ENCODE measurements at regions not wholly inside any gene's neighbourhood (a gene's known extent, or its start where the extent isn't known, plus 50 kb on each side); places are given as distances from the start of the nearest gene placed in this dataset.

DNA sequence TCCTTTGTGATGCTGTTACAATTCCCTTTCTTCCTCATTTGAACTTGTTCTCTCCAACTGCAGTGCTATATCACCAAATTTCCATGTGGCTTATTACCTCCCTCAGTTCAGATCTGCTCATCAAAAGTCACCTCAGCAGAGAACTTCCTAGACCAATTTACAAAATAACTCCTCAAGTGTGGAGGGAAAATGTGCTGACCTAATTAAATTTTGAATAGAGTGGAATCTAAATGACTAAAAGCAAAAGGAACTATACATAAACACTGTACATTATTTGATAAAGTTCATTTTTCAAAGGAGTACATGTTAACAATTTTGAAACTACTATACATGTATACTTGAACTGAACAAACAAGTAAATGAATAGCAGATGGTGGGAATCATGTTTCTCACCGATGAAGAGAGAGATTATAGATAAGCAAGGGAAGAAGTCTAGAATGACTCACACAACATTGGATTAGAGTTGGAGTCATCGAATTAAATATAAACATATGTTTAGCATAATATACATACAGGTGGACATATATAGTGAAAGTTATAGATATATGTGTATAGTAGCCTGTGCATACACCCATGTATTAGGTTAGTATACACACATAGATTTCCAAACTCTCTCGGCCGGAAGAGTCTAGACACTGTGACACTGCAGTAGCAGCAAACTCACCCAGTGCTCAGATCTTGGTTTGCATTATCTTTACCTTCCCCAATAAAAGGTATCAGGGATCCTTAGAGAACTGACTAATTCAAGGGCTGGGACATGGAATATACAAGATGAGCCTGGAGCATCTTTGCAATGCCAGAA lies 318.7 kb downstream of the PCDH18 start:
- H3K4me1 Mint-ChIP-seq = no peaks in the 10 kb centered on the region
- peaks cover 11% of the 10 kb centered on the region for H3K9me3 Mint-ChIP-seq
- H3K27ac Mint-ChIP-seq = no peak overlapping the region
- DNase-seq (ENCODE audit: low spot score in 2 of 2) (no peak), ATAC-seq (no peak)
- no peak overlapping the region for H3K4me3 Mint-ChIP-seq
- no peaks in the 10 kb centered on the region for H3K36me3 Mint-ChIP-seq

DNA sequence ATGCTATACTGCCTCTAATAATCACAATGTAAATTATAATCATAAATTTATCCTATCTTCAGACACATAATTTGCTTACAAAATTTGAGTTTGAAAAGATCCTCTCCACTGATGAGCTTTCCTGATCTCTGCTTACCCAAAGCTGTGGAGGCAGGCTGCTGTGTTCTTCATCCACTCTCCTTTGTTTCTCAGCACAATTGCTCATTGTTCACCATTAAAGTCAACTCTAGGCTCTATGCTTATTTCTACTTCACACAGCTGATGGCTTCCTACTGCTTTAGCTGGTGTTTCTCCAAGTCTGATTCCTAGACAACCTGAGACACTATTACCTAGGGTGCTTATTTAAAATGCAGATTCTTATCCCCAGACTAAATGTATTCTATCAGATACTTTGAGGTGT lies 319.7 kb downstream of the PCDH18 start:
- Mint-ChIP-seq H3K36me3 (no peaks in the 10 kb centered on the region), H3K4me1 (no peaks in the 10 kb centered on the region), H3K27ac (no peak overlapping the region), H3K4me3 (no peak overlapping the region), H3K9me3 (peaks cover 10% of the 10 kb centered on the region)
- no peak for ATAC-seq
- DNase-seq (ENCODE audit: low spot score in 2 of 2) = no peak

DNA sequence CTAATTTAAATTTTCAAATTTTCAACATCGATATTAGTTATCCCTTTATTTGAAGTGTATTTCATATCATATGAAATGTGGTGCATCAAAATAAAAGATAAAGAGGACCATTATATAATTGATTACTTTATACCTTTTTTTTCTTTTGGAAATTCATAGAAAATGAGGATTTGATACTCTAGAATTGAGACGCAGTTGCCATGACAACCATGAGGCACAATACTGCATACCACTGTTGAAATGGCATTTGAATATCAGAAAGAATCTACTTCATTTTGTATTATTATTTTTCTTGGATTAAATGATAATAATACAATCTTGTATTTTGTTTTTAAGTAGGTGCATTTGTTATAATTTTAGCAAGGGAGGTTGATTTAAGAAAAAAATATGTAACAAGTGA lies 323.1 kb downstream of the PCDH18 start:
- Mint-ChIP-seq H3K9me3 (peaks cover 7% of the 10 kb centered on the region), H3K27ac (no peak overlapping the region), H3K4me3 (no peak overlapping the region), H3K36me3 (no peaks in the 10 kb centered on the region), H3K4me1 (no peaks in the 10 kb centered on the region)
- ATAC-seq (no peak), DNase-seq (ENCODE audit: low spot score in 2 of 2) (no peak)

DNA sequence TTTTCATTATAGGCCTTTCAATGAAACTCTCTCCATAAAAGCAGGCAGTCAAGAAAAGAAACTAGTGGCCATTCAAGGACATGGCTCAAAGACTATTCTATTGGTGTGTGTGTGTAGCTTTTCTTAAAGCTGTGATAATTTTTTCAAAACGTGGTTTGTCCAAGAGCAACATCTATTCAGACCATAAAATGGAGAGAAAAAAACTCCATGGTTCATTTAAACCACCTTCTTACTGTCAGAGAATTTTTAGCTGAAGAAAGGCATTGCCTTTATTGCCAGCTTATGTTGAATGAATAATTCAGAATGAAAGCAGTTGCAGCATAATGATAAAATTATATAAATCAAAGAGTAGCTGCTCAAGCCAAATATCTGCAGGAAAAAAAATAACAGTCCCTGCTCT lies 325.5 kb downstream of the PCDH18 start:
- no peak overlapping the region for H3K27ac Mint-ChIP-seq
- DNase-seq (ENCODE audit: low spot score in 2 of 2) (no peak), ATAC-seq (no peak)
- H3K4me3 Mint-ChIP-seq = no peak overlapping the region
- no peaks in the 10 kb centered on the region for H3K4me1 Mint-ChIP-seq
- H3K36me3 Mint-ChIP-seq = no peaks in the 10 kb centered on the region
- no peaks in the 10 kb centered on the region for H3K9me3 Mint-ChIP-seq

DNA sequence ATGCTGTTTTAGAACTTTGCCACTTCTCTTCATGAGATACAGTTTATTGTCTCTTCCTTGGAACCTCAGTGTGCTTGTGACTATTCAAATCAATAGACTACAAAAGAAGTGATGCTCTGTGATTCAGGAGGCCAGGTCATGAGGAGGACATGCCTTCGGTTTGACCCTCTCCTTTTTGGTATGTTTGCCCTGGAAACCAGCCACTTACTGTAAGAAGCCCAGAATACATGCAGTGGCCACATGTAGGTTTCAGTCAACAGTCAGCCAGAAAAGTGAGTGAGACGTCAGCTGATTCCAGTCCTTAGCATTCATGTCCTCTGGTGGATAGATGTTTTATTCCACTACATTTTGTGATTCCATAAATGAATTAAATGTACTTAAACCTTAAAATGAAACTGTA lies 328.7 kb downstream of the PCDH18 start:
- no peaks in the 10 kb centered on the region for H3K4me1 Mint-ChIP-seq
- H3K4me3 Mint-ChIP-seq = no peak overlapping the region
- H3K36me3 Mint-ChIP-seq = no peaks in the 10 kb centered on the region
- DNase-seq (ENCODE audit: low spot score in 2 of 2) (no peak), ATAC-seq (no peak)
- no peak overlapping the region for H3K27ac Mint-ChIP-seq
- peaks cover under 1% of the 10 kb centered on the region for H3K9me3 Mint-ChIP-seq

DNA sequence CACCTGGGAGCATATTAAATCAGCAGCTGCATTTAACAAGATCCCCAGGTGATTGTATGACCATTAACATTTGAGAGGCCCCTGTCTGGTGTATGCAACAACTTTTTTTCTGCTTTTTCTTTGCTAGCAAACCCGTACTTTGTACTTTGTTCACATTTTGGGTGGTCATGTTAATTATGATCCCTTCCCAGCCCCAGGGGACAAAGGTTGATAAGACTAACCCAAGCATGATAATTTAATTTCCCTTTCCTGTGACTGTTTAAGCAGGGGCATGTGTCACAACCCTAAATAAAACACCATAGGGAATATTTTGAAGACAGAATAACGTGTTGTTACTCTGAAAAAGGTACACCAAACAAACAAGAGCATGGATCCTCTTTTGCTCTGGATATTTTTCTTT lies 332.0 kb downstream of the PCDH18 start:
- Mint-ChIP-seq H3K4me1 (no peaks in the 10 kb centered on the region), H3K27ac (no peak overlapping the region), H3K36me3 (no peaks in the 10 kb centered on the region), H3K4me3 (no peak overlapping the region), H3K9me3 (peaks cover 4% of the 10 kb centered on the region)
- DNase-seq (ENCODE audit: low spot score in 2 of 2) (no peak), ATAC-seq (no peak)

DNA sequence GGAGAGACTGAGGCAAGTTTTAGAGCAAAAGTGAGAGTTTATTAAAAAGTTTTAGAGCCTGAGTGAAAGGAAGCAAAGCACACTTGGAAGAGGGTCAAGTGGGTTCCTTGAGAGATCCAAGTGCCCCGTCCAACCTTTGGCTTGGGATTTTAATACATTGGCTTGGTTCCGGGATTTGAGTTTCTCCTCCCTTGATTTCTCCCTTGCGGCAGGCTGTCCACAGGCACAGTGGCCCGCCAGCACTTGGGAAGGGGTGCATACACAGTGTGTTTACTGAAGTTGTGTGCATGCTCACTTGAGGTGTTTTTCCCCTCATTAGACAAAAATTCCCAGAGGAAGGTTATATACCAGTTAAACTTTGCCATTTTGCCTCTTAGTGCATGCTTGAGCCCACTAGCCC lies 333.5 kb downstream of the PCDH18 start:
- Mint-ChIP-seq H3K4me3 (no peak overlapping the region), H3K36me3 (no peaks in the 10 kb centered on the region), H3K27ac (no peak overlapping the region), H3K4me1 (no peaks in the 10 kb centered on the region), H3K9me3 (peaks cover 4% of the 10 kb centered on the region)
- DNase-seq (ENCODE audit: low spot score in 2 of 2) (no peak), ATAC-seq (no peak)

DNA sequence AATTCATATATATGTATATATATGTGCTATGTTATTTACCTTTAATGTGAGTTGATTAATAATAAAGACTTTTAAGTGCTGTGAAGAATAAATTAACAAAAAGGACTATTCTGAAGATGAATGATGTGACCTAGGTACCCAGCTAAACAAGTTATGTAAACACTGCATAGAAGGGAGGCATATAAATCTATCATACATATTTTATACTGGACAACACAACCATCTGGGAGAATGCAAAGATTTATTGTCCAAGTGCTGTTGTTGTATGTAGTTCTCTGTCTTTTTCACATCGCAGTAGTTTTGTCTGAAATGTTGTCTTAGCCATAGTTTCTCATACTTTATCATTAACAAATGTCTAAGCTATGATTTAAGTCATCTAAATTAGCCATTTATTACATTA lies 337.6 kb downstream of the PCDH18 start:
- no peak overlapping the region for H3K27ac Mint-ChIP-seq
- H3K36me3 Mint-ChIP-seq = no peaks in the 10 kb centered on the region
- H3K9me3 Mint-ChIP-seq = peaks cover 11% of the 10 kb centered on the region
- H3K4me3 Mint-ChIP-seq = no peak overlapping the region
- DNase-seq (ENCODE audit: low spot score in 2 of 2) = no peak
- no peaks in the 10 kb centered on the region for H3K4me1 Mint-ChIP-seq
- no peak for ATAC-seq

DNA sequence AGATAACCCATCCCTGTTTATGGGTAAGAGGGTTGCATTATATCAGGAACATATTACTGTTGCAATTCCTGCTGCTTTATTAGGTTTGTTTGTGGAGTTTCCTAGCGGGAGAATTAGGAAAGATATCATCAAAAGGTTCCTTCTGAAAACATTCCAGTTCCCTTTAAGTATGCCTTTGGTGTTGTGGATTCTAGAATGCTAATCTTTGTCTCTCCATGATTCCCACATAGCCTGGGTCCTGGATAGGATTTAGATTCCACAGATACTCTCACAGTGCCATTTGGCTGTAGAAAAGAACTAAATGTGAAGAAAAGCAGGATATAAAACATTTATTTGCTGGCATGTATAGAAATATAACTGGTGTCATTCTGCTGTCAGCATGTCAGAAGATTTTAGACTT lies 338.7 kb downstream of the PCDH18 start:
- H3K9me3 Mint-ChIP-seq = peaks cover 12% of the 10 kb centered on the region
- H3K4me1 Mint-ChIP-seq = no peaks in the 10 kb centered on the region
- no peak for ATAC-seq

DNA sequence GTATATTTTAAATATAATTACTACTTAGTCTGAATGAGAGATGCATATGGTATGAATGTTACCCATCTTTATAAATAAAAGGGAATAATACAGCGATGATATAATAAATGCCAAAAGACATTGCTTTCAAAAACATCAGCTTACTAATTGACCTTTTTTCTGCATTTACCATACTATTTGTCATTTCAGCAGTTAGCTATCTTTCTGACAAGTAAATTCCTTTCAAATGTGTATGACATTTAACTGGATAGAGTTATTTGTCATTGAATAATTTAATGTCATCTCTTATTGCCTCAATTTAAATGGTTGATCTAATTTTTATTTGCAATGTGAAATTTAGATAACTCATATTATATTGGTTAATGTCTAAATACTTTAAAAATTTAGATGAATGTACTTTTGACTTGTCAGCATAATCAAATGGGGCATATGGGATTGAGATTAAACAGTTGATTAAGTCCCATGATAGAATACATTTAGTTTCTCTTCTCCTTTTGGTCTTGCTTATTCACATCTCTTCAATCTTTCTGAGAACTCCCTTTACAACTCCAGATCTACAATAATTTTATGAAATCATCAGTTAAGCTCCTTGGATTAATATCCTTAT lies 350.9 kb downstream of the PCDH18 start:
- no peak overlapping the region for H3K27ac Mint-ChIP-seq
- DNase-seq (ENCODE audit: low spot score in 2 of 2) = no peak
- no peak for ATAC-seq
- H3K36me3 Mint-ChIP-seq = no peaks in the 10 kb centered on the region
- H3K9me3 Mint-ChIP-seq = peaks cover 9% of the 10 kb centered on the region
- H3K4me1 Mint-ChIP-seq = no peaks in the 10 kb centered on the region
- H3K4me3 Mint-ChIP-seq = no peak overlapping the region

More for the DNA sequence above, 338.7 kb downstream of the PCDH18 start:
- DNase-seq (ENCODE audit: low spot score in 2 of 2) = no peak
- Mint-ChIP-seq H3K4me3 (no peak overlapping the region), H3K27ac (no peak overlapping the region), H3K36me3 (no peaks in the 10 kb centered on the region)

DNA sequence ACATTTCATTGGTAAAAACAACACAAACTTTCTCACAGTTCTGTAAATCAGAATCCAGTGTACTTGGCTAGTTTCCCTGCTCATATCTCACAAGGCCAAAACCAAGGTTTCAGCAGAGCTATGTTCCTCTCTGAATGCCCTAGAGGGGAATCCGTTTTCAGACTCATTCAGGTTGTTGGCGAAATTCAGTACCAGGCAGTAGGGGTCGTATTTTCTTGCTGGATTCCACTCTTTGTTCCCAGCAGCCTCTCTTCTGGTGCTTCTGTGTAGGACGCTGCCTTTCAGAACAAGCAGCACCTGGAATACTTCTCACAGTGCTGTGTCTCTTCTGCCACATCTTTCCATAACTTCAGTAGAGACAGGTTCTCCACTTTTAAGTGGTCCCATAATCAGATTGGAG lies 351.9 kb downstream of the PCDH18 start:
- H3K4me1 Mint-ChIP-seq = no peaks in the 10 kb centered on the region
- DNase-seq (ENCODE audit: low spot score in 2 of 2) = no peak
- peaks cover 11% of the 10 kb centered on the region for H3K9me3 Mint-ChIP-seq
- no peak overlapping the region for H3K27ac Mint-ChIP-seq
- H3K4me3 Mint-ChIP-seq = no peak overlapping the region
- ATAC-seq = no peak
- no peaks in the 10 kb centered on the region for H3K36me3 Mint-ChIP-seq

DNA sequence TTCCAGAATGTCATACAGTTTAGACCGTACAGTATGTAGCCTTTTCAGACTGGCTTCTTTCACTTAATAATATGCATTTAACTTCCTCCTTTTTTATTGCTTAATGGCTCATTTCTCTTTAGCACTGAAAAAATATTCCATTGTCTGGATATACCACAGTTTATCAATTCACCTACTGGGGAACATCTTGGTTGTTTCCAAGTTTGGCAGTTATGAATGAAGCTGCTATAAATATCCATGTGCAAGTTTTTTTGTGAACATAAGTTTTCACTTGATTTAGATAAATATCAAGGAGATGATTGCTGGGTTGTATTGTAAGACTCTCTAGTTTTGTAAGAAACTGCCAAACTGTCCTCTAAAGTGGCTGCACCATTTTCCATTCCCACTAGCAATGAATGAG lies 375.5 kb downstream of the PCDH18 start:
- no peak for ATAC-seq
- Mint-ChIP-seq H3K36me3 (no peaks in the 10 kb centered on the region), H3K9me3 (peaks cover 15% of the 10 kb centered on the region), H3K4me1 (no peaks in the 10 kb centered on the region), H3K27ac (no peak overlapping the region), H3K4me3 (no peak overlapping the region)
- no peak for DNase-seq (ENCODE audit: low spot score in 2 of 2)

DNA sequence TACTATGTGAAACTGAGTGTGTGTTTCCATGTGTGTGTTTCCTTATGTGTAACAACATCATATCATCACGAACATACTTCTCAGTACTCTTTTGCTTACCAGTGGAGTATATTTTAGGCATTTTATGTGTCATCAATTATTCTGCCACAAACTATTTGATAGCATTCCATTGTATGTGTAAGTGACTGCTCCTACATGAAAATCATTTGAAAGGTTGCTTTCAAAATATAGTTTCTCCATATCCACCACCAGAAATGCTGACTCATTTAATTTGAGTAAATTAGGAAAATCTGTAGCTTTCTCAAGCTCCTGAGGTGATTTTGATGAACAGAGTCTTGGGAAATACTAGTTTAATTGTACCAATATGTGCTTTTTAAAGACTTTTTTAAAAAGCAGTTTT lies 376.2 kb downstream of the PCDH18 start:
- Mint-ChIP-seq H3K4me1 (no peaks in the 10 kb centered on the region), H3K4me3 (no peak overlapping the region), H3K9me3 (peaks cover 15% of the 10 kb centered on the region), H3K27ac (no peak overlapping the region), H3K36me3 (no peaks in the 10 kb centered on the region)
- DNase-seq (ENCODE audit: low spot score in 2 of 2) (no peak), ATAC-seq (no peak)

DNA sequence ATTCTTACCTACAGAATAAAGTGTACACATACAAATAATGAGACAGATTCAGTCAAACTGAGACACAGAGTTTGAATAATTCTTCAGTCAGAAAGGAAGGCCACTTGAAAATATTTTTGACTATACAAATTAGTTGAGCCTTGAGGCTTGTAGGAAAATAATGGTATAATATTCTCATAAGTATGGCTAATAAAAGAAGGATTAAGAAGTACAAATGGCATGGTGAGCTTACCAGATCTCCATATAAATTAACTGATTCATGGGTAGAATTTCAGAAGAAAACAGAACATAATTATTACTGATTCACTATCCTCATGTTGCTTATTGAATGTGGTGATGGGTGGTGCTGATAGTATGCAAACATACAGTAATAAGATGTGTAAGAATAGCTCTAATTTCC lies 401.1 kb downstream of the PCDH18 start:
- ATAC-seq = no peak
- Mint-ChIP-seq H3K9me3 (peaks cover 16% of the 10 kb centered on the region), H3K4me1 (no peaks in the 10 kb centered on the region), H3K4me3 (no peak overlapping the region), H3K36me3 (no peaks in the 10 kb centered on the region), H3K27ac (no peak overlapping the region)
- no peak for DNase-seq (ENCODE audit: low spot score in 2 of 2)

DNA sequence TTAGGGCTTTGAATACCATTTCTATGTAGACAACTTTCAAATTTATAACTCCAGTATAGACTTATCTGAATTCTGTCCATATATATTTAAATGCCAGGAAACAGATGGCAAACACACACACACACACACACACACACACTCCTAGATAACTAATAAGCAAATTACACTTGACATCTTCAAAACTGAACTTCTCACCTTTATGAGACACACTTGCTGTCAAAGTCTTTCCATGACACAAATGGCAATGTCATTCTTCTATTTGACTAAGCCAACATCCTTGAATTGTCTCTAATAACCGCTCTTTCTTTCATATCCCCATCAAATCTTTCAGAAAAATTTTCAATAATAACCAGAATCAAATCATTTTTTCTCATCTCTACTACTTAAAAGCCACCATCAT lies 402.4 kb downstream of the PCDH18 start:
- H3K4me1 Mint-ChIP-seq = no peaks in the 10 kb centered on the region
- no peak overlapping the region for H3K27ac Mint-ChIP-seq
- peaks cover 16% of the 10 kb centered on the region for H3K9me3 Mint-ChIP-seq
- ATAC-seq (no peak), DNase-seq (ENCODE audit: low spot score in 2 of 2) (no peak)
- H3K4me3 Mint-ChIP-seq = no peak overlapping the region
- H3K36me3 Mint-ChIP-seq = no peaks in the 10 kb centered on the region

DNA sequence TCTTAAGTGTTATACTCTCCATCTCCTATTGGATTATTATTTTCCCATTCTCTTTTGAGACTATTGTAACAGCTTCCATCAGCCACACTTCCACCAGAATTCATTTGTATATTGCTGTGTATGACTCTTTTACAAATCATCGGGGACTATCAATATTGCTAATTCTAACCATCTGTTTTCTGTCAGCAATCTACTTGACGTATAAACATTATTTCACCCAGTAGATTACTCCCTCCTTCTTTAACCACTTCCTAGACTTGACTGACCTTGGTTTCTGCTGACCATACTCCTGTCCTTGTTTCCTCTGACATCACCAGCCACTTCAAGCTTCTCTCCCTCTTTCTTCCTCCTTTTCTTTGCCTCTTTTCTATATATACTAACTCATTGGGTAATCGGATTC lies 402.9 kb downstream of the PCDH18 start:
- no peak overlapping the region for H3K4me3 Mint-ChIP-seq
- peaks cover 16% of the 10 kb centered on the region for H3K9me3 Mint-ChIP-seq
- ATAC-seq (no peak), DNase-seq (ENCODE audit: low spot score in 2 of 2) (no peak)
- H3K36me3 Mint-ChIP-seq = no peaks in the 10 kb centered on the region
- no peaks in the 10 kb centered on the region for H3K4me1 Mint-ChIP-seq
- no peak overlapping the region for H3K27ac Mint-ChIP-seq

All from stimulated activated effector memory CD8-positive, alpha-beta T cell treated with anti-CD3 and anti-CD28 coated beads, Interleukin-12 subunit alpha, Interleukin-12 subunit beta, amount 100 ng/mL, for 72 hours (primary cell).